ENCODE measurements at regions not wholly inside any gene's neighbourhood (a gene's known extent, or its start where the extent isn't known, plus 50 kb on each side); places are given as distances from the start of the nearest gene placed in this dataset.
A peak's percentile ranks its signal among the peaks of the same experiment; 100 is the strongest.

GRCh38 chr2:12066116-12066515 is 319.7 kb downstream of the LPIN1 start:
- Mint-ChIP-seq H3K4me3 (peak overlapping the region in 1 of 4 donors; percentile 53), H3K9me3 (peaks cover 0 to 7% (median 0%) of the 10 kb centered on the region in 3 donors), H3K27me3 (no peaks in the 10 kb centered on the region), H3K27ac (no peak overlapping the region), H3K36me3 (no peaks in the 10 kb centered on the region), H3K4me1 (peaks cover 19 to 26% (median 24%) of the 10 kb centered on the region in 3 donors)

- Mint-ChIP-seq H3K27ac (peak overlapping the region in 1 of 3 donors; percentile 63), H3K4me1 (peaks cover 26 to 31% (median 30%) of the 10 kb centered on the region in 3 donors), H3K9me3 (peaks cover 0 to 7% (median 0%) of the 10 kb centered on the region in 3 donors), H3K36me3 (no peaks in the 10 kb centered on the region), H3K27me3 (no peaks in the 10 kb centered on the region), H3K4me3 (no peak overlapping the region)
These were observed 320.6 kb downstream of the LPIN1 start for GRCh38 chr2:12066986-12067385.

GRCh38 chr2:12068796-12069538 is 322.5 kb downstream of the LPIN1 start:
- H3K27ac Mint-ChIP-seq: no peak overlapping the region

GRCh38 chr2:12070153-12070552 is 323.7 kb downstream of the LPIN1 start:
- Mint-ChIP-seq H3K27me3 (peaks cover 1% of the 10 kb centered on the region), H3K9me3 (no peaks in the 10 kb centered on the region), H3K36me3 (no peaks in the 10 kb centered on the region), H3K4me1 (peaks cover 36 to 46% (median 42%) of the 10 kb centered on the region in 3 donors), H3K4me3 (peak overlapping the region in 1 of 4 donors; percentile 87), H3K27ac (peak overlapping the region in 1 of 3 donors; percentile 15)

More at GRCh38 chr2:12068796-12069538, 322.5 kb downstream of the LPIN1 start:
- Mint-ChIP-seq H3K27me3 (peaks cover 1% of the 10 kb centered on the region), H3K9me3 (no peaks in the 10 kb centered on the region), H3K4me1 (peaks cover 35 to 42% (median 40%) of the 10 kb centered on the region in 3 donors), H3K4me3 (no peak overlapping the region), H3K36me3 (no peaks in the 10 kb centered on the region)

GRCh38 chr2:12070581-12070980 is 324.1 kb downstream of the LPIN1 start:
- Mint-ChIP-seq H3K27ac (peak overlapping the region in 2 of 3 donors; percentile 15 to 71), H3K4me3 (peak overlapping the region in 2 of 4 donors; percentile 29 to 87), H3K9me3 (no peaks in the 10 kb centered on the region), H3K27me3 (peaks cover 1% of the 10 kb centered on the region), H3K4me1 (peaks cover 37 to 46% (median 42%) of the 10 kb centered on the region in 3 donors), H3K36me3 (no peaks in the 10 kb centered on the region)

GRCh38 chr2:12071318-12071717 is 324.9 kb downstream of the LPIN1 start:
- H3K9me3 Mint-ChIP-seq: no peaks in the 10 kb centered on the region
- no peaks in the 10 kb centered on the region for H3K36me3 Mint-ChIP-seq
- peak overlapping the region in 1 of 4 donors; percentile 87 for H3K4me3 Mint-ChIP-seq
- H3K27ac Mint-ChIP-seq: peak overlapping the region; percentile 15 to 71 (median 46)
- peaks cover 1% of the 10 kb centered on the region for H3K27me3 Mint-ChIP-seq
- H3K4me1 Mint-ChIP-seq: peaks cover 39 to 48% (median 41%) of the 10 kb centered on the region in 3 donors

GRCh38 chr2:12073217-12073852 is 326.9 kb downstream of the LPIN1 start:
- no peak overlapping the region for H3K4me3 Mint-ChIP-seq
- peaks cover 38 to 55% (median 44%) of the 10 kb centered on the region in 3 donors for H3K4me1 Mint-ChIP-seq
- peak overlapping the region in 1 of 3 donors; percentile 60 for H3K27ac Mint-ChIP-seq
- H3K9me3 Mint-ChIP-seq: no peaks in the 10 kb centered on the region
- no peaks in the 10 kb centered on the region for H3K36me3 Mint-ChIP-seq
- peaks cover 1% of the 10 kb centered on the region for H3K27me3 Mint-ChIP-seq

- H3K36me3 Mint-ChIP-seq: no peaks in the 10 kb centered on the region
- no peak overlapping the region for H3K27ac Mint-ChIP-seq
- no peak overlapping the region for H3K4me3 Mint-ChIP-seq
- peaks cover 38 to 53% (median 44%) of the 10 kb centered on the region in 3 donors for H3K4me1 Mint-ChIP-seq
- H3K9me3 Mint-ChIP-seq: no peaks in the 10 kb centered on the region
- H3K27me3 Mint-ChIP-seq: peaks cover 1% of the 10 kb centered on the region
These were observed 327.9 kb downstream of the LPIN1 start for GRCh38 chr2:12074126-12074844.

GRCh38 chr2:12074845-12075217 is 328.4 kb downstream of the LPIN1 start:
- H3K36me3 Mint-ChIP-seq: no peaks in the 10 kb centered on the region
- H3K4me1 Mint-ChIP-seq: peaks cover 35 to 49% (median 41%) of the 10 kb centered on the region in 3 donors
- H3K4me3 Mint-ChIP-seq: no peak overlapping the region
- H3K27me3 Mint-ChIP-seq: peaks cover 1% of the 10 kb centered on the region
- H3K9me3 Mint-ChIP-seq: no peaks in the 10 kb centered on the region
- H3K27ac Mint-ChIP-seq: no peak overlapping the region

- Mint-ChIP-seq H3K27me3 (peaks cover 1% of the 10 kb centered on the region), H3K27ac (no peak overlapping the region), H3K4me1 (peaks cover 27 to 43% (median 34%) of the 10 kb centered on the region in 3 donors), H3K4me3 (no peak overlapping the region), H3K9me3 (no peaks in the 10 kb centered on the region), H3K36me3 (no peaks in the 10 kb centered on the region)
These were observed 329.2 kb downstream of the LPIN1 start for GRCh38 chr2:12075603-12076002.

GRCh38 chr2:12076810-12077209 is 330.4 kb downstream of the LPIN1 start:
- Mint-ChIP-seq H3K27ac (peak overlapping the region in 1 of 3 donors; percentile 41), H3K27me3 (peaks cover 1% of the 10 kb centered on the region), H3K9me3 (no peaks in the 10 kb centered on the region), H3K4me1 (peaks cover 17 to 33% (median 22%) of the 10 kb centered on the region in 3 donors), H3K36me3 (no peaks in the 10 kb centered on the region), H3K4me3 (peak overlapping the region in 1 of 4 donors; percentile 35)

- Mint-ChIP-seq H3K9me3 (no peaks in the 10 kb centered on the region), H3K27ac (no peak overlapping the region), H3K27me3 (no peaks in the 10 kb centered on the region), H3K4me1 (peaks cover 14 to 19% (median 18%) of the 10 kb centered on the region in 3 donors), H3K36me3 (no peaks in the 10 kb centered on the region), H3K4me3 (no peak overlapping the region)
These were observed 333.9 kb downstream of the LPIN1 start for GRCh38 chr2:12080360-12080759.

- H3K4me1 Mint-ChIP-seq: peaks cover 14 to 15% (median 14%) of the 10 kb centered on the region in 3 donors
- no peak overlapping the region for H3K4me3 Mint-ChIP-seq
- H3K27me3 Mint-ChIP-seq: no peaks in the 10 kb centered on the region
- no peak overlapping the region for H3K27ac Mint-ChIP-seq
- no peaks in the 10 kb centered on the region for H3K36me3 Mint-ChIP-seq
- no peaks in the 10 kb centered on the region for H3K9me3 Mint-ChIP-seq
These were observed 335.2 kb downstream of the LPIN1 start for GRCh38 chr2:12081481-12082210.

- H3K4me3 Mint-ChIP-seq: peak overlapping the region in 1 of 4 donors; percentile 51
- H3K27me3 Mint-ChIP-seq: no peaks in the 10 kb centered on the region
- no peaks in the 10 kb centered on the region for H3K9me3 Mint-ChIP-seq
- no peak overlapping the region for H3K27ac Mint-ChIP-seq
- H3K36me3 Mint-ChIP-seq: no peaks in the 10 kb centered on the region
- peaks cover 15 to 16% (median 15%) of the 10 kb centered on the region in 3 donors for H3K4me1 Mint-ChIP-seq
These were observed 336.7 kb downstream of the LPIN1 start for GRCh38 chr2:12083081-12083581.

Data from IgD-negative memory B cell (primary cell).